Progenitor cell of endocrine pancreas (in vitro differentiated cells): ENCODE measurements at regions not wholly inside any gene's neighbourhood (a gene's known extent, or its start where the extent isn't known, plus 50 kb on each side); places are given as distances from the start of the nearest gene placed in this dataset.

Experiments
- DNase-seq: peaks from one replicate; pipeline ENCODE4 v3.0.0; 2021; ENCODE audit warnings: low spot score; ENCODE audit not compliant: unreplicated experiment
- H3K27ac Mint-ChIP-seq: 2 replicates; pipeline ENCODE4 v1.8.0; 2021; ENCODE audit warnings: mild to moderate bottlenecking, moderate library complexity, mixed read lengths
- H3K27me3 Mint-ChIP-seq: 2 replicates; pipeline ENCODE4 v1.8.0; 2021; ENCODE audit warnings: mixed read lengths
- H3K36me3 Mint-ChIP-seq: 2 replicates; pipeline ENCODE4 v1.8.0; 2022; ENCODE audit warnings: mixed read lengths; ENCODE audit not compliant: insufficient read depth
- H3K4me1 Mint-ChIP-seq: 2 replicates; pipeline ENCODE4 v1.8.0; 2021; ENCODE audit warnings: low read depth, mixed read lengths
- H3K4me3 Mint-ChIP-seq: 2 replicates; pipeline ENCODE4 v1.8.0; 2021; ENCODE audit warnings: low read depth, mild to moderate bottlenecking, moderate library complexity, mixed read lengths
- H3K9me3 Mint-ChIP-seq: 2 replicates; pipeline ENCODE4 v1.8.0; 2021; ENCODE audit warnings: low read depth, mixed read lengths
- CTCF ChIP-seq: fragments of 200-600 bp; sonication (generic); IDR thresholded peaks from one replicate; pipeline ENCODE4 v1.5.0; 2021; ENCODE audit warnings: antibody characterized with exemption, mild to moderate bottlenecking; ENCODE audit not compliant: unreplicated experiment

GRCh38 chr12:114291389-114292060 lies 114.4 kb downstream of the TBX5 start:
- no peak for DNase-seq
- Mint-ChIP-seq H3K9me3 (no peaks in the 10 kb centered on the region), H3K4me3 (no peak overlapping the region), H3K27ac (no peak overlapping the region), H3K27me3 (peaks cover 6% of the 10 kb centered on the region), H3K36me3 (no peaks in the 10 kb centered on the region), H3K4me1 (peaks cover 3% of the 10 kb centered on the region)
- TF ChIP-seq CTCF, result no peak

- no peak for TF ChIP-seq CTCF
- no peaks in the 10 kb centered on the region for H3K9me3 Mint-ChIP-seq
- peaks cover 5% of the 10 kb centered on the region for H3K27me3 Mint-ChIP-seq
- H3K4me3 Mint-ChIP-seq, result no peak overlapping the region
- DNase-seq, result no peak
- H3K4me1 Mint-ChIP-seq, result peaks cover 3% of the 10 kb centered on the region
- no peak overlapping the region for H3K27ac Mint-ChIP-seq
- H3K36me3 Mint-ChIP-seq, result no peaks in the 10 kb centered on the region
Measured at GRCh38 chr12:114287821-114288525, 118.0 kb downstream of the TBX5 start.

GRCh38 chr12:114286145-114286544 lies 119.8 kb downstream of the TBX5 start:
- Mint-ChIP-seq H3K27ac (no peak overlapping the region), H3K9me3 (no peaks in the 10 kb centered on the region), H3K4me1 (peaks cover 3% of the 10 kb centered on the region), H3K27me3 (peaks cover 5% of the 10 kb centered on the region), H3K4me3 (no peak overlapping the region), H3K36me3 (no peaks in the 10 kb centered on the region)
- TF ChIP-seq CTCF, result no peak
- no peak for DNase-seq

GRCh38 chr12:114285554-114285953 lies 120.4 kb downstream of the TBX5 start:
- no peak overlapping the region for H3K27ac Mint-ChIP-seq
- DNase-seq, result no peak
- peaks cover 5% of the 10 kb centered on the region for H3K27me3 Mint-ChIP-seq
- H3K4me1 Mint-ChIP-seq, result peaks cover 3% of the 10 kb centered on the region
- H3K36me3 Mint-ChIP-seq, result no peaks in the 10 kb centered on the region
- no peak overlapping the region for H3K4me3 Mint-ChIP-seq
- no peaks in the 10 kb centered on the region for H3K9me3 Mint-ChIP-seq
- TF ChIP-seq CTCF, result no peak

GRCh38 chr12:114284041-114284440 lies 121.9 kb downstream of the TBX5 start:
- Mint-ChIP-seq H3K4me1 (peaks cover 3% of the 10 kb centered on the region), H3K36me3 (no peaks in the 10 kb centered on the region), H3K27ac (no peak overlapping the region), H3K9me3 (peaks cover 4% of the 10 kb centered on the region), H3K4me3 (no peak overlapping the region), H3K27me3 (peaks cover 3% of the 10 kb centered on the region)
- TF ChIP-seq CTCF, result no peak
- no peak for DNase-seq
